HG02870 (cell line): ENCODE measurements at regions not wholly inside any gene's neighbourhood (a gene's known extent, or its start where the extent isn't known, plus 50 kb on each side); places are given as distances from the start of the nearest gene placed in this dataset.

Source experiments
- ATAC-seq: cut with Tn5 transposase; IDR thresholded peaks from one replicate; pipeline ENCODE4 v1.9.1; 2021; ENCODE audit warnings: mild to moderate bottlenecking, moderate library complexity; ENCODE audit not compliant: unreplicated experiment

GRCh38 chr11:86193297-86194095, 51.1 kb upstream of the EED start:
- ATAC-seq = peak; percentile 90

DNA sequence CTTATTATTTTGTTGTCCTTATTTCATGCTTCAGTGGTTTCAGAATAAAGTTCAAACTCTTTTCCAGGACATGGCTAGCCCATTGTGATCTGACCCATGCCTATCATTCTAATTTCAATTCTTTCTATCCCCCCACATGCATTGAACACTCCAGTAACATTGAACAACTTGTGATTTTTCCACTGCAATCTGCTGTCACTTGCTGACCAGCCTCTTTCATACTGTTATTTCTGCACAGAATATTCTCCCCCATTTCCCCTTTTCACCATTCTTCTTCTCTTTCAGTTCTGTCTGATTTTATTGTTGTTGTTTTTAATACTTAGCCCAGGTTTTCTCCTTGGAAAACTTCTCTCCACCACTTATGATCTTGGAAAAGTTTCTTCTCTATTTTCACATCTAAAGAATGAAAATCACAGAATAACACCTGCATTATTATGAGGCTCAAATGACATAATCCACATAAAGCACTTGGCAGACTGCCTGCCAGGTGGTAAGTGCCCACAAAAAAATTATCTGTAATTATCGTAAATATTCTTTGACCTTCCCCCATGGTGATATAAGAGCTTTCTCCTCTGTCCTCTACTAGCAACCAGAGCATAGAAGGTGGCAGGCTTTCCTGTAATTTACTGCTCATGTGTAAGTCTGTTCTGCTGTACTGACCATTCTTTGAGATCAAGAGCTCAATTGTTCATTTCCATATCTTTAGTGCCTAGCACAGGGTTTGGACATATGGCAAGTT, 51.9 kb upstream of the EED start:
- ATAC-seq = no peak

DNA sequence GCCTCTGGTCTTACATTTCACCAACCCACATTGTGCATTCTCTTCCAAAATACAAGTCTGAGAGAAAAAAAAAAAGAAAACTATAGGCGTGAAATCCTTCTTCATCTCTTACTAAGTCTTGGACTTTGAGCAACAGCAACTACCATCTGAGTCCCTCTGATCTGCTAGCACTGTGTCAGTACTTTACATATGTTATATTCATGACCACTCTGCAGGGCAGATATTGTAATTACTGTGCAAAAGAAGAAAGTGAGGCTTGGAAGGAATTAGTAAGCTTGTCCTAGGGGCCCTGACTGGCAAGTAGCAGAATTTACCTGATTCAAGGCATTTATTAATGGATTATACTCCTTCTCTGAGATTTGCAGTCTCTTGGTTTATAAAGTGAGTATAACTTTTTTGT, 52.7 kb upstream of the EED start:
- no peak for ATAC-seq

- ATAC-seq = no peak
These were observed 57.5 kb upstream of the EED start for GRCh38 chr11:86187027-86187426.

- ATAC-seq = no peak
These were observed 58.2 kb upstream of the EED start for GRCh38 chr11:86186386-86186785.

GRCh38 chr11:86185381-86185750, 59.2 kb upstream of the EED start:
- ATAC-seq = no peak

DNA sequence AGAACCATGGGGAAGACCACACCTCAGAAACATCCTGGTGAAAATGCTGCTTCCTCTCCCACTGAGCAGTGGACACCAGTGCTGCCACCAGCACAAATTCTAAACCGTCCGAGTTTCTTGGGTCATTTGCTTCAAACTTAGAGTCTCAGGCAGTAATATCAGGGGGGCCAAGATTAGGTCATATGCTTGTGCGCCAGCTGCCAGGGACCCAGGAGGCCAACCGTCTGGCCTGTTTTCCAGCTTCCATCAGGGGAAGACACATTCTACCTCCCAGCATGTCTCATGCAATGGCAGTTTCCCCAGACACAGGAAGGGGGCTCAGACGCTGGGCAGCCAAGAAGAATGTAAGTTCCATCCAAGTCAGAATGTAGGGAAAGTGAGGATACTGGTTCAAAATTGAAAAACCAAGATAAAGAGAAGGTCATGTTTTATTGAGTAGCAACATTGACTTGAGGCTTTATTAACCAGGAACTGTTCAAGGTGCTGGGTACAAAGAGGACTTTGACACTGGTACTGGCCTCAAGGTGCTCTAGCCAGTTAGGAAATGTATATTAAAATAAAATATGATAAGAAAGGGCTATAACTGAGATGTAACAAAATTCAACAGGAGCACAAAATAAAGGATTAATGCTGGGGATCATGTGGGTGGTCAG, 59.7 kb upstream of the EED start:
- no peak for ATAC-seq

DNA sequence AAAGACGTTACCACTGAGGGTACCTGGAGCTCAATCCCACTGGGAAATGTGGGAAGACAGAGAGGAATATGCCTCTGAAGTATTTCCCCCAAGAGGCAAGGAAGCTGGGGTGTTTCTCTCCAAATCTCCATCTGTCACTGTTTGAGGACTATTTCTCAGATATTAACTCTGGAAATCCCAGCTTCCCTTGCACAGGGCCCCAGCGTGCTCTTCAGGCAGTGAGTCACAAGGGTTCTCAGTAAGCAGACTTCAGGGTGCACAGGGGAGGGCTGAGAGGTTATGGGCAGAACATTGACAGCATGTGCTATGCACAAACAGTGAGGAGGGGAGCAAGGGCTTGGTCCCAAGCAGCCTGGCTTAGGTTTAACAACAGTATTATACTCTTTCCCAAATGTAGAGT, 60.9 kb upstream of the EED start:
- peak; percentile 40 for ATAC-seq

DNA sequence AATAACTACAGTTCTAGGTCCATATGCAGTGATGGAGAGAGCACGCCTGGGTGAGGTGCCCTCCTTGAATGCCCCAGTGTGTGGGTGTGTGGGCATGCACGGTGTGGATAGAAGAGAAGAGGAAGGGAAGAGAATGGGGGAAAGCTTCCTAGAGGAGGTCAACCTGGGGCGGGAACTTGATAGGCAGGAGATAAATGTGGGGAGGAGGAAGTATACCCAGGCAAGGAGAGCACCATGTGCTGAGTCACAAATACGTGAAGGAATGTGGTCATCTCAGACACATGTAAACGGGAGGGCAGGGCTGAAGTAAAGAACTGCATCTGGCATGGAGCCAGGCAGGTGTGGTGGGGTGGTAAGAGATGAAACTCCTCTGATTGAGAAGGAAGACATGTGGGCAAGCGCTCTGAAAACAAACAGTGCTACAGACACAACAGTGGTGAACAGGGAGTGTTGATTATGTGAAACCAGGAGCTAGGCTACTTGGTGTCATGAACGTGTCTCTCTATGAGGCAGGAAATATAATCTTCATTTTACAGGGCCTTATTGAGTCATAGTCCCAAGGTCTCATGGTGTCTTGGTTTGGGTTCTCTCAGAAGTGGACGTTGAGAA, 61.5 kb upstream of the EED start:
- peak; percentile 73 for ATAC-seq

DNA sequence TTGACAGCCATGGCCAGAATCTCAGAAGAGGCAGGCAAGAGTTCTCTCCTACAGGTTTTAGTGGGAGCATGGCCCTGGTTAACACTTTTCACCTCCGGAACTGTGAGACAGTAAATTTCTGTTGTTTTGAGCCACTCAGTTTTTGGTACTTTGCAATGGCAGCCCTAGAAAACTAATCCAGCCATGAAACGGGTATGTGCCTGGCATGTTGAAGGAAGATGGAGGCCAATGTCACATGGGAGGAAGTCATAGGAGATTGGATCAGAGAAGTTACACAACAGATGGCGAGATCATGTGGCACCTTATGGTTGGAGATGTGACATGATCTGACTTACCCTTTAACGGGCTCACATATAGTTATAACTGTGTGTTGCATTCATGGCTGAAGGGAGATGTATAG, 63.2 kb upstream of the EED start:
- no peak for ATAC-seq

DNA sequence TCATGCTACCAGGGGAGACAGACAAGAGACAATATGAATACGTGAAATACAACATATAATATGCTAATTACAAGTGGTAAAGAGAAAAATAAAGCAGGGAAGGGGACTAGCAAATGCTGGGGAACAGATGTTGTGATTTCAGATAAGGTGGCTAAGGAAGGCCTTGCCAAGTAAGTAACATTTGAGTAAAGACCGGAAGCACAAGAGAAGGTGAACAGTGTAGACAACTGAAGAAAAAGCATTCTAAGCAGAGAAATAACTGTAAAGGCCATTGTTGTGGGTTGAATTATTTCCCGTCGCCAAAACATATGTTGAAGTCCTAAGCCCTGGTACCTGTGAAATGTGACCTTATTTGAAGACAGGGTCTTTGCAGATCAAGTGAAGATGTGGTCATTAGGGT, 63.7 kb upstream of the EED start:
- no peak for ATAC-seq

DNA sequence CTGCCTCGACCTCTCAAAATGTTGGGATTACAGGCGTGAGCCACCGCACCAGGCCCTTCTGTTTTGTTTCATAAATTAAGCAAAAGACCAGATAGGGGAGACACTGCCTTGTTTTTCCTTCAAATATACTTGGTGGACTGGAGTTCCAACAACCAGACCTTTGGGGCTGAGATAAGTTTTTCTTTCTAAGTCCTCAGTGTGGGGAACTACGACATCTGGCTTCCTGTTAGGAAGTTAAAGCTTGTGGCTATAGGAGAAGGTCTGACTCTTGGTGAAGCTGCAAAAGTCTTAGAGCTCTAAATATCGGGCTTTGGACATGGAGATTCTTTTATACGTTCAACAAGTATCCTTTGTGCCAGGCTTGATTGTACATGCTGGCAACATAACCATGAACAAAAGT, 64.1 kb upstream of the EED start:
- no peak for ATAC-seq

DNA sequence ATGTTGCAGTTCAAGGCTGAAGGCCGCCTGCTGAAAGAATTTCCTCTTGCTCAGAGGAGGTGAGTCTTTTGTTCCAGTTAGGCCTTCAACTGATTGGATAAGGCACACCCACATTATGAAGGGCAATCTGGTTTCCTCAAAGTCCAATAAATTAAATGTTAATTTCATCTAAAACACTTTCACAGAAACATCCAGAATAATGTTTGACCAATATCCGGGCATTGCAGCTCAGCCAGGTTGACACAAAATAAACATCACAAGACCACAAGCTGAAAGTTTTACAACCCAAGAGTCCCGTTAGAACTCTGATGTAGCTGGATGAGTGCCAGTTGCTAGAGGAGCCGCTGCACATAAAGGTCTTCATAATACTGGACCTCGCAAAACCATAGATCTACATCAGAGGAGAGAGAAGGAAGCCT, 64.9 kb upstream of the EED start:
- ATAC-seq = no peak

- no peak for ATAC-seq
These were observed 67.3 kb upstream of the EED start for GRCh38 chr11:86177302-86177701.

GRCh38 chr11:86176165-86176884, 68.2 kb upstream of the EED start:
- ATAC-seq = peak; percentile 64

DNA sequence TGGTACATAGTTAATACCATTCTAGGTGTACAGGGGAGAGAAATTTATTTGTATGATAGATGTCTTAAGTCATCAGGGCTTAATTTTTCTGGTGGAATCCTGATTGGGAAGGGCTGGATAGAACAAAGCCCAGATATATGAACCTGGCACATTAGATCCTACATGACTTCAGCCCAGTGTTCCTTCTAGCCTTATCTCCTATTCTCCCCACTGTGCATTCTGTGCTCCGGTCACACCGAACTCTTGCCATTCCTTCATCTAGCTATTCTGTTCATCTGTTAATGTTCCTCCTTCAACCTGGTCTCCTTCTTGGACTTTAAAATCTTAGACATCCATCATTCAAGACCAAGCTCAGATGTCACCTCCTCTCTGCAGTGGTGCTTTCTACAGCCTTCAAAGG, 68.9 kb upstream of the EED start:
- ATAC-seq = no peak

- ATAC-seq = no peak
These were observed 69.4 kb upstream of the EED start for GRCh38 chr11:86175191-86175590.

DNA sequence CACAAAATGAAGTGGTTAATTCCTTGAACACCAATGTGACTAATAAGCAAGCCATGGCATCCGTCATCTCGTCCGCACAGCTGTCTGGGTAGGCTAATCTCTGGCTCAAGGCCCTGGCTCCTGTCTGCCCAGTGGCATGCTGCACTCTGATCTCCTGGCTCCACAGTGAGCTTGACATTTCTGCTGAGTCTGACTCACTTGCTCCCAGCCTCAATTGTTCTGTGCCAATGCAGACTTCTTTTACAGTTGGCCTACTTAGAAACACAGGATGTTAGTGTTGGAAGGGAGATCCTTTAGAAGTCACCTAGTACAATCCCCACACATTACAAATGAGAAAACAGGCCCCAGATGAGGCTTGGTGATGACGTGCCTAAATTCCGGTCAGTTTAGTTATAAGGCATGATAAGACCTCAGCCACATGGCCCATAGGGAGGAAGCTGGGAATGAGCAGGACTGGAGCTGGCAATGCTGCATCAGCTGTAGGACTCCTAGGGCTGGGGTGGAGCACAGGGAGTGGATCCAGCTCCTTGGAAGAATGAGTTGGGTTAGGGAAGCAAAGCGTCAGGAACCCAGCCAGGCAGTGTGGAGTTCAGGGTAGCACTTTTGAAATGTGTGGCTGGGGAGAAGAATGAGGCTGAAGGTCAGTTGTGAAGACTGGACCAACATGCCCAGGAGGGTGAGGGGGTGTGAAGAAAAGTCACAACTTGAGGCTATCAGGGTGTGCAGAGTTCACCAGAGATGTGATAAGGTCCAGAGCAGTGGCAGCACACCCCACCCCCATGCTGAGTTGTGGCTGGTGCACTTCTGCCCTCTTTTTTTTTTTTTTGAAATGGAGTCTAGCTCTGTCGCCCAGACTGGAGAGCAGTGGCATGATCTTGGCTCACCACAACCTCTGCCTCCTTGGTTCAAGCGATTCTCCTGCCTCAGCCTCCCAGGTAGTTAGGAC, 70.2 kb upstream of the EED start:
- ATAC-seq = no peak

DNA sequence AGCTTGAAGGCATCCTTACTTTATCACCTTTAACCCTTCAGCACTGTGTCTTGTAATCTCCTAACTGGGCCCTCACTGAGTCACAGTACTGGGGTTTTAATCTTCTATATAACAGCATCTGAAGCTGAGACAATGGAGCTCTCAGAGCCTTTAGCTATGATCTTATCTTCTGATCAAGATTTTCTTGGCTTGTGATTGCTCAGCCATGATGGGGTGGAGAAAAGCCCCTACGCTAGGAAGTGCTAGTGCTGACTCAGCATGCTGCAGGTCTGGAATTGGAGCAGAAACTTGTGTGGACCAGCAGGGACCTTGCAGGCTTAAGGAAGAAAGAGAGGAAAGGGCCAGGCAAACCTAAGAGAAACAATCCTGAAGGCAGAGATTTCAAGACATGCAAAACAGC, 71.7 kb upstream of the EED start:
- ATAC-seq = no peak

DNA sequence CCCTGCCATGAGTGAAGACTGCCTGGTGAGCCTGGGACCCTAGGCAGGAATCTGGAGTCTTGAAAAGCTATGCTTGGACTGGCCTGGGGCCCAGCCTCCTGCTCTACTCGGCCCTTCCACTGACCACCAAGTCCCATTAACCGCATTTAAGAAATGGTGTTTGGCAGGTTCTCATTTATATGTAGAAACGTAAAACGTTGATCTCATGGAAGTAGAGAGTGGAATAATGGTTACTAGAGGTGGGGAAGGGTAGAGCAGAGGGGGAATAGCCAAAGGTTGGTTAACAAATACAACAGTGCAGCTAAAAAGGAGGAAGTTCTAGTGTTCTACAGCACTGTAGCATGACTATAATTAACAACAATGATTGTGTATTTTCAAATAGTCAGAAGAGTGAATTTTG, 72.9 kb upstream of the EED start:
- no peak for ATAC-seq
